CD4-positive, alpha-beta T cell treated with Interferon gamma for 1 hour (primary cell): ENCODE measurements at regions not wholly inside any gene's neighbourhood (a gene's known extent, or its start where the extent isn't known, plus 50 kb on each side); places are given as distances from the start of the nearest gene placed in this dataset.

ENCODE experiments used
- DNase-seq: peaks from one replicate; pipeline ENCODE4 v3.0.0-alpha.2; 2020

DNA sequence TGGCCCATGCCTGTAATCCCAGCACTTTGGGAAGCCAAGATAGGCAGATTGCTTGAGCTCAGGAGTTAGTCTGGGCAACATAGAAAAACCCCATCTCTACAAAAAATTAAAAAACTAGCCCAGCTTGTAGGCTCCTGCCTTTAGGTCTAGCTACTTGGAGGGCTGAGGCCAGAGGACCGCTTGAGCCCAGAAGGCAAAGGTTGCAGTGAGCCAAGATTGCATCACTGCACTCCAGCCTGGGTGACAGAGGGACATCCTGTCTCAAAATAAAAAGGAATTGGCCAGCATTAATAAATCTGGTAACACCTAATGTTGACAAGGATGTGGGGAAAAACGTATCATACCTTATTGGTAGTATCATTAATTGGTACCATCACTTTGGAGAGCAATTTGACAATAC, 396.2 kb downstream of the PLPP3 start:
- no peak for DNase-seq

GRCh38 chr1:56180520-56181190, 398.7 kb downstream of the PLPP3 start:
- no peak for DNase-seq

DNA sequence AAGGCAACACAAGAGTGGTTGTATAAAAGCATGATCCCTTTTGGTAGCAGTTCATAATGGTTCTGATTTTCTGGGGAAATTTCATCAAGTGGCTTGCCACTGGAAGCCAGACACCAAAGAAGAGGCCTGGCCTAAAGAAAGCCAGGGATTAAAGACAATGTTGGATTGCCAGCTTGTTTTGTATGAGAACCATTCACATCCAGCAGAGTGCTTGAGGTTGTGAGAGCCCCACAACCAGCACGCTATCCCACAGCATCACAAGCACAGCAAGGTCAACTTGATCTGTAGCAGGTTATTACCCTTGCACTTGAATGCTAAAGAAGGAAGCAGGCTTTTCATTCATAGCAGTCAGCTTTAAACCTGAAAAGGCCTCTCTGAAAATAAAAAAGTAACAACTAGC, 399.8 kb downstream of the PLPP3 start:
- DNase-seq = no peak

DNA sequence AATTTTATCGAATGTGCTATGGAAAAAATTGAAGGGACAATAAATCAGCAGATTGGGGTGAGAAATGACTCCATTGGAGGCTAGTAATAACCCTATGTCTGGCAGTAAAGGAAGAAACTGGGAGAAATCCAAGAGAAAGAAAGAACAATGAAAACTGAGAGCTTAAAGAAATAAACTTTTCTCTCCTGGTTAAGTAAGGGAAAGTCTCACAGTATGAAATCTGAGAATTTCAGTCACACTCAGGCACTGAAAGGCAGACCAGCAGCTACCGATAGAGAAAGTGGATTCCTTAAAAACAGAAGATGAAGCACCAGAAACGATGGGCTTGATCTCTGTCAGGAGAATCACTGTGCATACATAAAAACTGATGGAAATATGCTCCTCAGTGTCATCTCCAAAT, 404.2 kb downstream of the PLPP3 start:
- no peak for DNase-seq

GRCh38 chr1:56174176-56174885, 405.0 kb downstream of the PLPP3 start:
- no peak for DNase-seq

DNA sequence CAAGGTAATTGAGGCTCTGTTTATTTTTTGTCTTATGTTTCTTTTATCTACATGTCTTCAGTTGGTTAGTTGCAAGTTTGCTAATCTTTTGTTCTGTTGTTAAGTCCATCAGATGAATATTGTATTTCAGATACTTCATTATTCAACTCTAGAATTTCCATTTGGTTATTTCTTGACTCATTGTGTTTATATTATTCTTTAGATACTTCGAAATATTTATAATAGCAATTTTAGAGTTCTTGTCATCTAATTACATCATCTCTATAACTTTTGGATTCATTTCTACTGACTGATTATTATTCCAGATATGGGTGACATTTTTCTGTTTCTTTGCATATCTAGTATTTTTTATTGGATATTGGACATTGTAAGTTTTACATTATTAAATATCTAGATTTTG, 405.6 kb downstream of the PLPP3 start:
- DNase-seq = no peak

GRCh38 chr1:56171670-56172069, 407.7 kb downstream of the PLPP3 start:
- no peak for DNase-seq

DNA sequence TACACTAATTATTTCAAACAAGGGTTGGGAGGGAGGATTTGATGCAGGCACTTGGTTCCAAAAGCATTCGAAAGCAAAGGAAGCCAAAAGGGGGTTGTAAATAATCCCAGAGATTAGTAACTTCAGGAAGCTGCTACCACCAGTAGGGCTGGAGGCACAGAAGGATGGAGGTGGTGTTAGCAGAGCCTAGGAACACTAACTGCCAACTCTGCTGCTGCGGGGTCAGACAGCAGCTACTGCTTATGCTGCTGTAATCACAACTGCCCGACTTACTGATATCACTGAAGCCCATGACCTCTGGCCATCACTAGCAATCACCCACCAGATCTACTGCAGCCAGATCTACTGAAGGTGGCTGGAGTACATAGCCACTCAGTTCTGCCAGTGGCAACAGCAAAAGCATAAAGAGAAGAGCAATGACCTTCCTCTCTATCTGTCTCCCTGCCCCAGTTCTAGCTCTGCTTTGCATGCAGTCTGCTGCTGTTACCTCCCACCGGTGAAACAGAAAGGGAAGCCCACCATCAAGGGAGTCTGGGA, 408.5 kb downstream of the PLPP3 start:
- DNase-seq = no peak

- no peak for DNase-seq
These were observed 409.5 kb downstream of the PLPP3 start for GRCh38 chr1:56169856-56170255.

DNA sequence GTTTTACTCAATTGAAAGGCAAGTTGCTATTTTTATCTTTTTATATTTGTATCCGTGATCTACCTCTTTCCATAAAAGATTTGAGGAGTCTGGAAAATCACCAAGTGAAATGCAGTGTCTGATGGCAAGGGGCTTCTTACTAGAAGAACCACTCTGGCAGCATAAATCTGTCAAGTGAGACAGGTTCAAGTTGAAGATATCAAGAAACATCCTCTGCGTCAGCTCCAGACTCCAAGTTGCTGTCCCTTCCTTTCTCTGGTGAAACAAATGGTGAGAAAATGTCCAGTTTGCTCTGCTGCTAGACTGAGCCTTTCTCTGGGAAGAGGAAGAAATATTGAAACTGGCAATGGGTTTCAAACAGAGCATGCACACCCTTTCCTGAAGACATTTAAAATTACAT, 411.2 kb downstream of the PLPP3 start:
- DNase-seq = no peak

DNA sequence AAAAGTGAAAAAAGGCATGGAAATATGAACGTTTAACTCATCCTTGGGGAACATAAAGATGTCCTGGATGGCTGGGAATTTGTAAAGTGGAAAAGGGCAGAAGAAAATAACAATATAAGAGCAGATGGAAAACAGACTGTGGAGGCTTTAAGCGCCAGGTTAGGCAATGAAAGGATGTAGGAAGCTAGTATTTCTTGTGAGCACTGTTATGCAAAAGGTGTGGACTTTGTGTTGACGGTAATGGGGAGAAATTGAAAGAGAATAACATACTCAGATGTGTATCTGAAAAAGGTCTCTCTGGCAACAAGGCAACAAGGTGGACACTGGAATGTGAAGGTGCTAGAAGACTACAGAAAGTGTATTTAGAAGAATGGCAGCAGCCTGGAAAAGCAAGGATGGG, 411.8 kb downstream of the PLPP3 start:
- no peak for DNase-seq

DNA sequence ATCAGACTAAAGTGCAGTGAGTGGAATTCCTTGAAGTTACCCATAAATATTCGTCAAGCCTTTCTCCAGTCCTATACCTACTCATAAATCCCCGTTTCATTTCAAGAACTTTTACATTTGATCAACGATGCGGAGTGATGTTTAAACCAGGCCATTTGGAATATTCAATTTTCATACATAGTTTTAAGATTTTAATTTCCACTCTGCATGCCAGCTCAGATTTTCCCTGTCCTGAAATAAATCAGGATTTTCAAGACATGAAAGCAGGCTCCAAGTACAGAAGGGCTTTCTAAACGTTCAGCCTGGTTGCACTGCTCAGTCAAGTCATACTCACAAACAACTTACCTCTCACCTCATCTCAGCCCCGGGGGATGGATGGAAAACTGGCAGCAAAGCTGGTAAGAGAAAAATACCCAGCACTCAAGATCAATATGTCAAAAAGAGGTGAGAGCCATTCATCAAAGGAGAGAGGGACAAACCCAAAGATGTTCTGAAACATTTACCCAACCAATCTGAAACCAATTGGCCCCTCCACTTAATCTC, 418.5 kb downstream of the PLPP3 start:
- no peak for DNase-seq

DNA sequence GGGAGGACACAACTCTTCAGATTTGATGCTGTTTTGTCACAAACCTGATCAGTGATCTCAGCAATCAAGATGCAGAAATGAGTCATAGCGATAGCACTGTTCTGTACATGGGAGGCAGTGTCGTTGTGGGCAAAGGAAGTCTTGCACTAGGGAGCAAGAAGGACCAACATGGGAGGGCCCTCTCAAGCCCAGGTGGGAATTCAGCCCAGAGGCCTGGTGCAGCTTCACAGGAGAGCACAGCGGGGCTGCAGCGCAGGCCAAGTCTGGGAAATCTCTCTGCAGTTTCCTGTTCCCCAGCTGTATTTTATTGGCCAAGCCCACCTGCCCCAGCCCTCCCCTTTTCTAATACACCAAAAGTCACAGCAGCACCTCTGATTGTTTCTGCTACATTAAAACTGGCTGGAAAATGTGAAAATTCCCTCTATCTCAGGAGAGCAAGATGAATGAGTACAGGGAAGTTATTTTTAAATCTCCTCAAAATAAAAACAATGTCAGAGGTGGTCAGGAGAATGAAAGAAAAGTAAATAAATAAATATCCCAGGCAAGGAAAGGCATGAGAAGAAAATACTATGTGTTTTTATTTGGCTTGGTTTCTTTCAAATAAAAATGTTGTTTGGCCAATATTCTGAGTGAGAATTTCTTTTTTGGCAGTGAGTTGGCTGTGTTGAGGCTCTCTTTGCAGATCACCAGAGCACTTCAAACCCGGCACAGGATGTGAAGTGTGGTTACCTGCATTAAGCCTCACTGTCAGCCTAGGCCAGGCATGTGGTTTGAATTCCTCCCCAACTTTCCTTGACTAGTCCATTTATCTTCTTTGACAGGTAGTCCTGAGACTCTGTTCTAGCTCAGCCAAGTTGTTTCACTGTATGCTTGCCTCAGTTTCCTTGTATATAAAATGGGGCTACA, 422.1 kb downstream of the PLPP3 start:
- no peak for DNase-seq

DNA sequence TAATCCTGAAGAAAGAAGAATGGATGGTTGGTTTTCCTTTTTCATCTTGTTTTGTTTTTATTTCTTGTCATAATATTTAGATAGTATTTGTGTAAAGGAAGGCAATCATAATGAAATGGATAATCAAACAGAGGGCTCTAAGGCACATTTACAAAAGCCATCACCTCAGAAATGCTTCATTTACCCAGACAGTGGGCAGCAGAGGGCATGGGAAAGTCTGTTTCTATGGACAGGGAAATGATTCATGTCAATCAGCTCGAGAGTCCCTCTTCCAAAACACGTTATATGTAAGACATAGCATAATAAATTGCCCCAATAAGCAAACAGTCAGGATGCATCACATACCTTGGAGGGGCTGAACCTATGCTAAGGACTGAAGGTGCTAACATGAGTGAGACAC, 426.1 kb downstream of the PLPP3 start:
- DNase-seq = no peak

GRCh38 chr1:56152635-56153034, 426.7 kb downstream of the PLPP3 start:
- DNase-seq = no peak

DNA sequence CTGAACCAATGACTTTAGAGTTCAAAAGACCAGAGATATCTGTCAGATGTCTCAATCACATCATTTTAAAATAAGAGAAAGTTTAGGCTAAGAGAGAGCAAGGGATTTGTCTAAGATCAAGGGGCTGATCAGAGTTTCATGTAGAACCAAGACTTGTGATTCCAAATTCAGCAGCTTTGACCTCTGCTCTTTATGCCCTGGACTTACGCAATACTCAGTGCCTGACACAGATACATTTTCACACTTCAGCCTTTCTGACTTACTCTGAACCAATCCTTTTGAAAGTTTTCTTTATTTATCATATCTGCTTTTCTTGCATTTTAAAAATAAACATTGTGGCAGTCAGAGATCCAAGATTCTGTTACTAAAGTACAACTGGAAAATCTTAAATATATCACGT, 428.0 kb downstream of the PLPP3 start:
- no peak for DNase-seq

DNA sequence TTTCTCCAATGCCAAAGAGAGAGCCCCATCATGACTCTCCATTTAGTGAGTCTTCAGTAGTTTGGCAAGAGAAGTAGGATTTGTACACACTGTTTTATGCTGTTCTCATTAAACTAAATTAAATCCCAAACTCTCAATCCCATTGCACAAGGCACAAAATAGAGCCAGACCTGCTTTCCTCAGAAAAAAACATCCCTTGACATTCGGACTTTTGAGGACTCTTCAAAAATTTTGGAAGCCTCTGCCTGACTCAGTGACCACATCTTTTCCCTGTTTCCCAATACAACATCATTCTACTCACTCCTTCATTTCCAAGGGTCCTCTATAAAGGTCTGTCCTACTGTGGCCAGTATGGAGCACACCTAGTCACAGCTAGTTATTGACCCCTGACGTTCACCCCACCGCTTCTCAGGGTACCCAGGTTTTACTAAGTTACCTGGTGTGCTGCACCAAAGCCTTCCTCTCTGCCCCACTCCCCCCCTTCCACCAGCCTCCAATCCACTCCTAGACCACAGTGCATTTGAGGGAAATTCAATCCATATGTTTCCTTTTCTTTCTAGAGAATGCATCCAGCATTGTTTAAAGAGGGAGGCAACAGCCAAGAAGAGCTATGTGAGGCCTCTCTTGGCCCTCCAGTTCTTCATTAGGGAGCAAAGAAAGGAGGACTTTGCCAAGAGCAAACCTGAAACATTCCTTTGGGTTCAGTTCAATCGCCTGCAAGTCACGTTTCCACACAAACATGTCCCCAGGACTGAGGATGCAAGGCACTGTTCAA, 428.7 kb downstream of the PLPP3 start:
- DNase-seq = no peak

- DNase-seq = no peak
These were observed 429.6 kb downstream of the PLPP3 start for GRCh38 chr1:56149761-56150160.

GRCh38 chr1:56148326-56149193, 430.8 kb downstream of the PLPP3 start:
- DNase-seq = no peak

GRCh38 chr1:56147459-56147858, 431.9 kb downstream of the PLPP3 start:
- no peak for DNase-seq

DNA sequence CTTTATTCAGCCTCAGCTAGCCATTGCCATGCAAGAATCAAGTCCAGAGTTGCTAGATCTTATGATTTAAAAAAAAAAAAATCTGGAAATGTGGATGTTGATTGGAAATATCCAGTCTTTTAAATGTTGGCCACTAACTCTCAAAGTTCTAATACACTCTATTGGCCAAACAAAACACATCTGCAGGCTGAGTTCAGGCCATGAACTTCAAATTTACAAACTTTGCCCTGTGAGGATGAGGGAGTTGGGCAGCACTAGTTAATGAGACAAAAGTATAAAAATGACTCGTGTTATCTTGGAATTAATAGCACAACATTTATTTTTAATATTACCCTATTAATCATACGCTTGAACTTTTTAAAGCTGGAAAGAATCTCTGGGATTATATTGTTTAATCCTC, 432.3 kb downstream of the PLPP3 start:
- DNase-seq = no peak
